ENCODE measurements at regions not wholly inside any gene's neighbourhood (a gene's known extent, or its start where the extent isn't known, plus 50 kb on each side); places are given as distances from the start of the nearest gene placed in this dataset.

DNA sequence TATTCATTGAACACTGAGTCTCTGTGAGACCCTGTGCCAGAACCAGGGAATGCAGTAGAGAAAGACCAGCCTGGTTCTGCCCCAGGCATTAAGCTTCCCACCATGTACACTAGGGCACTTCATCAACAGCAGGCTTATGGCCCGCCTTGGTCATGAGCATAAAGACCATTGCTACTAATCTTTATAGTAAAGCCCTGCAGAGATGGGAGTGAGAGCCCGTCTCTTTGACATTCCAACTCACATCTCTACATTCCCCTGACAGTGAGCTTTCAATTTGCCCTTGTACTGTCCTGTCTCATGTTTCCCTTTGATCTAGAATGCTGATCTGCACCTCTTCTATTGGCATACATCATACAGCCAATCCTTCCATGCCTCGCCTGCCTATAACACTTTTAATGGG, 211.8 kb upstream of the ARL4C start:
- peaks cover 20% of the 10 kb centered on the region; the same call in 1 of the 2 replicates for H3K4me1 ChIP-seq (ENCODE audit: insufficient read depth, low read length)
- H3K23me2 ChIP-seq (ENCODE audit: insufficient read length, low read depth, low read length, poor library complexity, severe bottlenecking) = no peaks in the 10 kb centered on the region
- H3K9ac ChIP-seq (ENCODE audit: extremely low read depth, insufficient read length, low read length) = no peak overlapping the region
- H2BK20ac ChIP-seq (ENCODE audit: low read depth, low read length, poor library complexity, severe bottlenecking) = no peak overlapping the region
- no peaks in the 10 kb centered on the region; the same call in 1 of the 2 replicates for H3K27me3 ChIP-seq (ENCODE audit: insufficient read depth, low read length)
- Mint-ChIP-seq H3K4me1 (peaks cover 43 to 45% of the 10 kb centered on the region in 2 experiments), H3K36me3 (ENCODE audit: insufficient read depth in 1 of 3, low read depth in 3 of 3) (no peaks in the 10 kb centered on the region; a peak in 1 of 7 replicates), H3K27ac (no peak overlapping the region), H3K9me3 (no peaks in the 10 kb centered on the region; a peak in 1 of 5 replicates), H3K4me3 (no peak overlapping the region), H3K27me3 (ENCODE audit: low read depth) (peaks cover 21% of the 10 kb centered on the region)
- H2AK5ac ChIP-seq (ENCODE audit: insufficient read length, low read length) = no peak overlapping the region
- WGBS (ENCODE audit: extremely low coverage, insufficient read length, low lambda C conversion rate) = no CpG with 5 or more reads among the region's 3 CpGs
- H2BK120ac ChIP-seq (ENCODE audit: low read depth, low read length, poor library complexity, severe bottlenecking) = no peak overlapping the region
- no peak overlapping the region for H3K23ac ChIP-seq (ENCODE audit: insufficient read length, low read depth, low read length)
- no peak overlapping the region for H3T11ph ChIP-seq (ENCODE audit: low read length)
- no peaks in the 10 kb centered on the region for H3K79me2 ChIP-seq (ENCODE audit: insufficient read depth, low read length)
- no peak overlapping the region for H3K18ac ChIP-seq (ENCODE audit: insufficient read length, low read depth, low read length)
- H4K5ac ChIP-seq (ENCODE audit: insufficient read length, low read depth, low read length) = no peak overlapping the region
- no peak overlapping the region for H3K4me2 ChIP-seq (ENCODE audit: insufficient read depth, insufficient read length, low read length)
- DNase-seq = no peak
- no peak overlapping the region for H4K8ac ChIP-seq (replicated peaks; ENCODE audit: insufficient read length, low read depth, low read length)
- no peak overlapping the region for H3K27ac ChIP-seq (ENCODE audit: insufficient read length, low read depth, low read length)
- no peak overlapping the region for H3K14ac ChIP-seq (ENCODE audit: insufficient read depth, low read length)
- H3K79me1 ChIP-seq (ENCODE audit: insufficient read depth, low read depth, low read length, poor library complexity, severe bottlenecking) = no peaks in the 10 kb centered on the region
- H4K91ac ChIP-seq (ENCODE audit: insufficient read length, low read depth, low read length) = no peak overlapping the region
- no peak overlapping the region for H2BK15ac ChIP-seq (ENCODE audit: low read depth, low read length)
- no peaks in the 10 kb centered on the region for H3K9me3 ChIP-seq (ENCODE audit: control insufficient read depth, low read depth, low read length)
- no peak overlapping the region for H2BK5ac ChIP-seq (ENCODE audit: insufficient read length, low read length)
- no peaks in the 10 kb centered on the region for H4K20me1 ChIP-seq (ENCODE audit: control insufficient read depth, insufficient read depth, insufficient read length)
- no peak overlapping the region for H2AFZ ChIP-seq (ENCODE audit: low read length)
- no peak overlapping the region for H2BK12ac ChIP-seq (ENCODE audit: insufficient read length, low read depth, low read length)
- TF ChIP-seq, protein P1, sequence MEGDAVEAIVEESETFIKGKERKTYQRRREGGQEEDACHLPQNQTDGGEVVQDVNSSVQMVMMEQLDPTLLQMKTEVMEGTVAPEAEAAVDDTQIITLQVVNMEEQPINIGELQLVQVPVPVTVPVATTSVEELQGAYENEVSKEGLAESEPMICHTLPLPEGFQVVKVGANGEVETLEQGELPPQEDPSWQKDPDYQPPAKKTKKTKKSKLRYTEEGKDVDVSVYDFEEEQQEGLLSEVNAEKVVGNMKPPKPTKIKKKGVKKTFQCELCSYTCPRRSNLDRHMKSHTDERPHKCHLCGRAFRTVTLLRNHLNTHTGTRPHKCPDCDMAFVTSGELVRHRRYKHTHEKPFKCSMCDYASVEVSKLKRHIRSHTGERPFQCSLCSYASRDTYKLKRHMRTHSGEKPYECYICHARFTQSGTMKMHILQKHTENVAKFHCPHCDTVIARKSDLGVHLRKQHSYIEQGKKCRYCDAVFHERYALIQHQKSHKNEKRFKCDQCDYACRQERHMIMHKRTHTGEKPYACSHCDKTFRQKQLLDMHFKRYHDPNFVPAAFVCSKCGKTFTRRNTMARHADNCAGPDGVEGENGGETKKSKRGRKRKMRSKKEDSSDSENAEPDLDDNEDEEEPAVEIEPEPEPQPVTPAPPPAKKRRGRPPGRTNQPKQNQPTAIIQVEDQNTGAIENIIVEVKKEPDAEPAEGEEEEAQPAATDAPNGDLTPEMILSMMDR (conservative IDR thresholded peaks at IDR 0.05) = no peak
- no peak overlapping the region for H3K4ac ChIP-seq (ENCODE audit: low read depth, low read length)
- no peak overlapping the region for H3K56ac ChIP-seq (ENCODE audit: insufficient read length, low read depth, low read length)
